WTC11 (cell line): ENCODE measurements at regions not wholly inside any gene's neighbourhood (a gene's known extent, or its start where the extent isn't known, plus 50 kb on each side); places are given as distances from the start of the nearest gene placed in this dataset.

Source experiments
- ATAC-seq: fragments of 200-7000 bp; cut with Tn5 transposase; 2 replicates; pipeline ENCODE4 v1.10.0; 2021; ENCODE audit warnings: mild to moderate bottlenecking, moderate library complexity
- CTCF ChIA-PET: fragments of 300-600 bp; sonication (Branson Sonifier 250); formaldehyde crosslinking; loops from one replicate; lab custom pipeline; 2021; ENCODE audit warnings: antibody characterized with exemption; lab: Charles Lee
- POLR2A ChIA-PET: fragments of 350-600 bp; sonication (Branson Sonifier 250); formaldehyde crosslinking; loops from one replicate; lab custom pipeline; 2021; ENCODE audit warnings: antibody characterized with exemption; lab: Charles Lee
- DNase-seq: peaks from one replicate; pipeline ENCODE4 v3.0.0; 2021; ENCODE audit warnings: low spot score
- H3K27ac Mint-ChIP-seq: 2 replicates; pipeline ENCODE4 v1.8.0; 2021; ENCODE audit warnings: mixed read lengths
- H3K27me3 Mint-ChIP-seq: 2 replicates; pipeline ENCODE4 v1.8.0; 2021; ENCODE audit warnings: low read depth, mild to moderate bottlenecking, moderate library complexity, mixed read lengths
- H3K36me3 Mint-ChIP-seq: 2 replicates; pipeline ENCODE4 v1.8.0; 2021; ENCODE audit warnings: mixed read lengths
- H3K4me1 Mint-ChIP-seq: 2 replicates; pipeline ENCODE4 v1.8.0; 2022; ENCODE audit warnings: mixed read lengths
- H3K4me3 Mint-ChIP-seq: 2 replicates; pipeline ENCODE4 v1.8.0; 2021; ENCODE audit warnings: mild to moderate bottlenecking, moderate library complexity, mixed read lengths
- H3K9me3 Mint-ChIP-seq: 2 replicates; pipeline ENCODE4 v1.8.0; 2021; ENCODE audit warnings: mixed read lengths
- CREM ChIP-seq: sonication (generic); formaldehyde crosslinking; IDR thresholded peaks from 2 replicates; pipeline ENCODE4 v1.8.1; 2022; ENCODE audit warnings: mild to moderate bottlenecking, missing genetic modification reagents, moderate library complexity
- E2F4 ChIP-seq: sonication (generic); formaldehyde crosslinking; IDR thresholded peaks from 2 replicates; pipeline ENCODE4 v1.8.1; 2022; ENCODE audit warnings: low read depth, mild to moderate bottlenecking, moderate library complexity, missing genetic modification reagents, borderline replicate concordance
- E2F5 ChIP-seq: sonication (generic); formaldehyde crosslinking; IDR thresholded peaks from 2 replicates; pipeline ENCODE4 v1.8.1; 2022; ENCODE audit warnings: mild to moderate bottlenecking, moderate library complexity, missing genetic modification reagents
- ERG ChIP-seq: fragments of 250-450 bp; sonication (Bioruptor Pico); IDR thresholded peaks from 2 replicates; pipeline ENCODE4 v1.8.0; 2021; ENCODE audit warnings: mild to moderate bottlenecking
- ESRRA ChIP-seq: sonication (generic); formaldehyde crosslinking; IDR thresholded peaks from 2 replicates; pipeline ENCODE4 v1.8.1; 2022; ENCODE audit warnings: mild to moderate bottlenecking, missing genetic modification reagents, borderline replicate concordance
- FOXJ3 ChIP-seq: sonication (generic); formaldehyde crosslinking; IDR thresholded peaks from 2 replicates; pipeline ENCODE4 v1.9.0; 2021; ENCODE audit warnings: missing genetic modification reagents, mild to moderate bottlenecking, borderline replicate concordance
- FOXK1 ChIP-seq: sonication (generic); formaldehyde crosslinking; IDR thresholded peaks from 2 replicates; pipeline ENCODE4 v1.8.0; 2022; ENCODE audit warnings: mild to moderate bottlenecking, moderate library complexity, missing genetic modification reagents
- FOXP1 ChIP-seq: sonication (generic); formaldehyde crosslinking; IDR thresholded peaks from 2 replicates; pipeline ENCODE4 v1.8.0; 2022; ENCODE audit warnings: missing genetic modification reagents, mild to moderate bottlenecking, moderate library complexity, borderline replicate concordance
- HMGA2 ChIP-seq: fragments of 250-450 bp; sonication (Bioruptor Pico); IDR thresholded peaks from 2 replicates; pipeline ENCODE4 v1.4.0; 2021; ENCODE audit warnings: mild to moderate bottlenecking, moderate library complexity
- KAT7 ChIP-seq: sonication (generic); formaldehyde crosslinking; IDR thresholded peaks from 2 replicates; pipeline ENCODE4 v1.8.1; 2023; ENCODE audit warnings: missing genetic modification reagents, mild to moderate bottlenecking, borderline replicate concordance
- MAX ChIP-seq: sonication (generic); formaldehyde crosslinking; IDR thresholded peaks from 2 replicates; pipeline ENCODE4 v1.8.0; 2022; ENCODE audit warnings: mild to moderate bottlenecking, missing genetic modification reagents
- OVOL2 ChIP-seq: fragments of 250-450 bp; sonication (Bioruptor Pico); IDR thresholded peaks from 2 replicates; pipeline ENCODE4 v1.9.0; 2021; ENCODE audit warnings: mild to moderate bottlenecking, borderline replicate concordance
- PRRX2 ChIP-seq: fragments of 250-450 bp; sonication (Bioruptor Pico); IDR thresholded peaks from 2 replicates; pipeline ENCODE4 v1.8.0; 2021; ENCODE audit warnings: mild to moderate bottlenecking
- TP53 ChIP-seq: sonication (generic); formaldehyde crosslinking; IDR thresholded peaks from 2 replicates; pipeline ENCODE4 v1.8.1; 2023; ENCODE audit warnings: mild to moderate bottlenecking, missing genetic modification reagents
- ZNF121 ChIP-seq: sonication (generic); formaldehyde crosslinking; IDR thresholded peaks from 2 replicates; pipeline ENCODE4 v1.8.0; 2023; ENCODE audit warnings: missing genetic modification reagents
- ZNF219 ChIP-seq: sonication (generic); formaldehyde crosslinking; IDR thresholded peaks from 2 replicates; pipeline ENCODE4 v1.8.0; 2023; ENCODE audit warnings: missing genetic modification reagents, mild to moderate bottlenecking, borderline replicate concordance
- ZNF232 ChIP-seq: sonication (generic); formaldehyde crosslinking; IDR thresholded peaks from 2 replicates; pipeline ENCODE4 v1.8.0; 2022; ENCODE audit warnings: mild to moderate bottlenecking, missing genetic modification reagents
- ZNF281 ChIP-seq: sonication (generic); formaldehyde crosslinking; IDR thresholded peaks from 2 replicates; pipeline ENCODE4 v1.8.0; 2023; ENCODE audit warnings: mild to moderate bottlenecking, missing genetic modification reagents
- ZNF317 ChIP-seq: sonication (generic); formaldehyde crosslinking; IDR thresholded peaks from 2 replicates; pipeline ENCODE4 v1.8.1; 2023; ENCODE audit warnings: low read depth, mild to moderate bottlenecking, moderate library complexity, missing genetic modification reagents, borderline replicate concordance
- ZNF416 ChIP-seq: fragments of 250-450 bp; sonication (Bioruptor Pico); IDR thresholded peaks from 2 replicates; pipeline ENCODE4 v1.9.0; 2021; ENCODE audit warnings: mild to moderate bottlenecking, inconsistent platforms

GRCh38 chr1:25026304-25026703, 96.2 kb upstream of the RUNX3 start:
- CTCF ChIA-PET = interaction anchor here (0.9 to 2.1 kb wide), 9 partner anchors 9 to 338 kb away, joined by 3 to 18 read pairs (median 3); no protein-coding TSS in a partner anchor
- H3K36me3 Mint-ChIP-seq = 0 out of 2 replicates have a peak, but pooled peaks cover 4% of the 10 kb centered on the region
- peaks cover 13% of the 10 kb centered on the region for H3K9me3 Mint-ChIP-seq
- H3K27ac Mint-ChIP-seq = no peak overlapping the region
- no peak for ATAC-seq
- no peak for TF ChIP-seq MAX (CRISPR knock-in tag)
- no peak for TF ChIP-seq ESRRA (CRISPR knock-in tag)
- no peak for TF ChIP-seq FOXJ3 (CRISPR knock-in tag)
- no peak for TF ChIP-seq ZNF416 (CRISPR knock-in tag)
- TF ChIP-seq FOXP1 (CRISPR knock-in tag) = no peak
- TF ChIP-seq TP53 (CRISPR knock-in tag) = no peak
- TF ChIP-seq ZNF232 = no peak
- TF ChIP-seq CREM (CRISPR knock-in tag) = no peak
- TF ChIP-seq E2F5 (CRISPR knock-in tag) = no peak
- no peak for TF ChIP-seq ZNF219 (CRISPR knock-in tag)
- POLR2A ChIA-PET = interaction anchor here (0.5 kb wide), 1 partner anchor 181 kb away, joined by 4 read pairs; no protein-coding TSS in a partner anchor
- peaks cover 21% of the 10 kb centered on the region for H3K4me1 Mint-ChIP-seq
- no peaks in the 10 kb centered on the region for H3K27me3 Mint-ChIP-seq
- H3K4me3 Mint-ChIP-seq = no peak overlapping the region
- no peak for DNase-seq

- Mint-ChIP-seq H3K4me3 (no peak overlapping the region), H3K4me1 (peaks cover 25% of the 10 kb centered on the region), H3K27me3 (no peaks in the 10 kb centered on the region), H3K9me3 (peaks cover 13% of the 10 kb centered on the region)
- POLR2A ChIA-PET = no interaction called here
- CTCF ChIA-PET = no interaction called here
- ATAC-seq = no peak
- TF ChIP-seq FOXK1 = no peak
- TF ChIP-seq ZNF317 = no peak
- no peak for TF ChIP-seq ZNF121 (CRISPR knock-in tag)
- TF ChIP-seq PRRX2 = no peak
- TF ChIP-seq ZNF281 (CRISPR knock-in tag) = no peak
- TF ChIP-seq KAT7 = no peak
- TF ChIP-seq, all 79 proteins: peak for 0
- no peak overlapping the region for H3K27ac Mint-ChIP-seq
- 0 out of 2 replicates have a peak, but pooled peaks cover 4% of the 10 kb centered on the region for H3K36me3 Mint-ChIP-seq
- DNase-seq = no peak
Measured at GRCh38 chr1:25024615-25025350, 94.7 kb upstream of the RUNX3 start.

- ATAC-seq = no peak
- Mint-ChIP-seq H3K9me3 (peaks cover 3% of the 10 kb centered on the region; the same call in 1 of the 2 replicates), H3K27me3 (no peaks in the 10 kb centered on the region), H3K27ac (no peak overlapping the region), H3K36me3 (no peaks in the 10 kb centered on the region), H3K4me1 (peaks cover 34% of the 10 kb centered on the region), H3K4me3 (no peak overlapping the region)
- TF ChIP-seq E2F4 (CRISPR knock-in tag) = no peak
- no peak for TF ChIP-seq HMGA2 (CRISPR knock-in tag)
- TF ChIP-seq OVOL2 (CRISPR knock-in tag) = no peak
- no peak for TF ChIP-seq ERG (CRISPR knock-in tag)
- ChIA-PET POLR2A (no interaction called here), CTCF (no interaction called here)
- no peak for DNase-seq
Measured at GRCh38 chr1:25023826-25024225, 93.8 kb upstream of the RUNX3 start.
